ENCODE measurements at regions not wholly inside any gene's neighbourhood (a gene's known extent, or its start where the extent isn't known, plus 50 kb on each side); places are given as distances from the start of the nearest gene placed in this dataset.
"Not testable (repeated sequence)": the region's sequence is repeated elsewhere in the genome, so short reads cannot be mapped to it uniquely, and the experiment has no call there.

DNA sequence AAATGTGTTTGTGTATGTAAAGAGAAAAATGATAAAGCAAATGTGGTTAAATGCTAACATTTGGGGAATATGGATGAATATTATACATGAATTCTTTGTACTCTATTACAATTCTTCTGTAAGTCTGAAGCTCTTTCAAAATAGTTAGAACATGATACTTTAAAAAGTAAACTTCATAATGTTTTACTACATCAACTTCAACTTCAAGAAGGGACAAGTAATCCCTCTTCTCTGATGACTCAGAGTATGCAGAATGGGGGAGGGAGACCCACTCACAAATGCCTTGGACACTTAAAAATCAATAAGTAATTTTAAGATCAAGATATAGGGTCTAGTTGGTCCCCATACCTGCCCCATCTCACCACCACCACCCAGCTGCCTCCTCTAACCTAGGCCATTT lies 162.4 kb downstream of the ESM1 start:
- no peak for DNase-seq (ENCODE audit: low read depth in 3 of 3, low spot score in 1 of 3)

DNA sequence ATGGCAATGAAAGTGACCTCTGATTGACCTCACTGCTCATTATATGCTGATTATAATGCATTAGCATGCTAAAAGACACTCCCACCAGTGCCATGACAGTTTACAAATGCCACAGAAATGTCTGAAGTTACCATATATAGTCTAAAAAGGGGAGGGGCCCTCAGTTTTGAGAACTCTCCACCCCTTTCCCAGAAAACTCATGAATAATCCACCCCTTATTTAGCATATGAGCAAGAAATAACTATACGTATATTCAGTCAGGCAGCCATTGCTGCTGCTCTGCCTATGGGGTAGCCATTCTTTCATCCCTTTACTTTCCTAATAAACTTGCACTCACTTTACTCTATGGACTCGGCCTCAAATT lies 163.1 kb downstream of the ESM1 start:
- DNase-seq (ENCODE audit: low read depth in 3 of 3, low spot score in 1 of 3) = no peak

DNA sequence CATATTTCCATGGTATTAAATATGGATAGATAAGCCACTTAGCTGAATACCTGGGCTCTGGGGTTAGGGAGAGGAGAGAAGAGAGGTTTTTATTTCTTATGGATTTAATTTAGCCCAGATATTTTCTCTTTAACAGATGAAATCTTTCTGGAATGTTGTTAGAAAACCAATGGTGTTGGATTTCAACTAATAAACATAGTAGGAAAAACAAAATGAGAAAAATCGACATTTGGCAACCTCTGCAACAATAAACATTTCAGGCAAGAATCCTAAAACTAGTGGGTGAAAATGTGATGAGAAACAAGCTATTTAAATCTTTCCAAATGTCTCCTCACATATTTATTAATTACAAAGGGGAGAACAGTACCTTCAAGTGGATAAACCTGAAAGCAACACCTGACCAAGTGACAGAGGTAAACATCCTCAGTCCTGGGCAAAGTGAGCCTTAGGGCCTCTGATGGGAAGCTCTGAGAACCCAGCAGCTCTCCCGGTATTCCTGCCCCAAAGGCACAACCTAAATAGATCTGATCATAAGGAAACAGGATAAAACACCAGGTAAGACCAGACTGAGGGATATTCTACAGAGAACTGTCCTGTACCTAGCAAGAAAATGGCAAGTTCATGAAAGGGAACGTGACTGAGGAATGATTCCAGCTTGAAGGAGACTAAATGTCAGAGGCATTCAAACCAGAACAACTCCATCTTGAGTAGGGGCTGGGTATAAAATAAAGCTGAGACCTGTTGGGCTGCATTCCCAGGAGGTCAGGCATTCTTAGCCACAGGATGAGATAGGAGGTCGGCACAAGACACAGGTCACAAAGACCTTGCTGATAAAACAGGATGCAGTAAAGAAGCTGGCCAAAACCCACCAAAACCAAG lies 163.7 kb downstream of the ESM1 start:
- no peak for DNase-seq (ENCODE audit: low read depth in 3 of 3, low spot score in 1 of 3)

DNA sequence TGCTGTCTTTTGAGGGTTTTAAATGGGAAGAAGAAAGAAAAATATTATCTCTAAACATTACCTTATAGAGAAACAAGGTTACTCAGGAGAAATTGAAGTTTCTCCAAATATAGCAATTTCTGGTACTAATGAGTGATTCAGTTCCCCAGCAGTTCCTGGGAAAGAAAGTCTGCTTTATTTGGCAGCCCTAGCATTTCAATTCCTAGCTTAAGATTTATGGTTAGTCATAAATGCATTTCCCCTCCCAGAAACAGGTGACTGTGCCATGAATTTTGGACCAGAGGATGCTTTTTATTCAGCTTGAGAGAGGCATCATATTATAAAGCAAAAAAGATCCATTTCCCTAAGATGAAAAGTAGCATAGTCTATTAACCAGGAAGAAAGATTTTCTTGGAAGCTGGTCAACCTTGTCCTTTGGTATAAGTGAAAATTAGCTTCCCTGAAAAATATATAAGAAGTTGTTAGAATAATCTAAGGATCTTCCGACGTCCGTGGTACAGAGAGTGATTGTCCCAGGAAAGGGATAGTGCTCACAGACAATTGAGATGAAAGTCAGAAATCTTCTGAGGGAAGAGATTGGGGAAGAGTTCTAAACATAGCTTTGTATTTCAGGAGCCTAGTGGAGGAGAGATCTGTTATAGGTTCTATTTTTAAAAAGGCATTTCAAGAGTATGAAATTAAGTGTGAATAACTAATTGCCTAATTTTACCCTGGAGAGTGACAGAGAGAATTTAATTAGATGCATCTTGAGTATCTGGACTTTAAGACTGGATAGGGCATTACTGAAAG lies 164.9 kb downstream of the ESM1 start:
- no peak for DNase-seq (ENCODE audit: low read depth in 3 of 3, low spot score in 1 of 3)

DNA sequence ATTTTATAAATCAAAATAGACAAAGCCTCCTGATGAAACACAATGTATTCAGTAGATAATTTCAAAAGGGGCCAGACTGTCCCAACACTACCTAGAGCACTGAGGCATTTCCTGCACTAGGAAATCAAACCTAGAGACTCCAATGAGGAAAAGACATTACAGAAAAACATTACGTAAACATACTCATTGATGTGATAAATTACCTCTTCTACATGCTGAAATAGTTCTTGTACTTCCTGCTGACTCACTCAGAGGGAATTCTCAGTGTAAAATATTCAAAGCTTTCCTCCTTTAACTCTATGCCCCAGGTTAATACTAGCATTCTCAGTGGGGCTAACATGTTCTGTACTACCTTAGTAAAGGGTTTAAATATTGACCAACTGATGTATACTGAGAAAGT lies 178.0 kb downstream of the ESM1 start:
- DNase-seq (ENCODE audit: low read depth in 3 of 3, low spot score in 1 of 3) = no peak

DNA sequence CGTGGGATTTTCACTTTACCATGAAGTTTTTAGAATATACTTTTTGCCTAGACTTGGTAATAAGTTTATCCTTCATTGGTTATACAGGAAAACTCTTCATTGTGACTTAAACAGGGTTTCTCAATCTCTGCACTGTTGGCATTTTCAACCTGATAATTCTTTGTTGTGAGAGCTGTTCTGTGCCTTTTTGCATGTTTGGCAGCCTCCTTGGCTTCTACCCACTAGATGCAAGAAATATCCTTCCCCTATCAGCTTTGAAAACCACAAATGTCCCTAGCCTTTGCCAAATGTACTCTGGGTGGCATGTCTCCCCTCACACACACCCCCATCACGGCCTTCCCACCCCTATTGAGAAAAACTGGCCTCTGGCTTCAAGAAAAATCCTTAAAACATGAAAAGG lies 180.9 kb downstream of the ESM1 start:
- no peak for DNase-seq (ENCODE audit: low read depth in 3 of 3, low spot score in 1 of 3)

DNA sequence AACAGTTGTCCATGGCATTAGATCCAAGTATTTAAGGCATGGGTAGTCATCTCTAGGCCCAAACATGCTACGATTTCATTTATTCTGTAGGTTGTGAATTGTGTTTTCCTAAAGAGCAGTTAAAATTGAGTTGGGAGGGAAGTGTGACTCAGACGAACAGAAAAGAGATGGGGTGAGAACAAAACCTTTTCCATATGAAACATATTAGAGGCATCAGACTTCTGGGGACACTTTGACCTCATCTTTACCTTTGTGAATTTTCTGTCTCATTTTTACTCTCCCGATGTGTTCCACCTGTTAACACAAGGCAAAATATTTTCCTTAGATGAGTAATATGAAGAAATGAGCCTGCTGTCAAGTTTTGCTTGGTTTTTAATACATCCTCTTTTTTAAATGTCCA lies 181.3 kb downstream of the ESM1 start:
- no peak for DNase-seq (ENCODE audit: low read depth in 3 of 3, low spot score in 1 of 3)

DNA sequence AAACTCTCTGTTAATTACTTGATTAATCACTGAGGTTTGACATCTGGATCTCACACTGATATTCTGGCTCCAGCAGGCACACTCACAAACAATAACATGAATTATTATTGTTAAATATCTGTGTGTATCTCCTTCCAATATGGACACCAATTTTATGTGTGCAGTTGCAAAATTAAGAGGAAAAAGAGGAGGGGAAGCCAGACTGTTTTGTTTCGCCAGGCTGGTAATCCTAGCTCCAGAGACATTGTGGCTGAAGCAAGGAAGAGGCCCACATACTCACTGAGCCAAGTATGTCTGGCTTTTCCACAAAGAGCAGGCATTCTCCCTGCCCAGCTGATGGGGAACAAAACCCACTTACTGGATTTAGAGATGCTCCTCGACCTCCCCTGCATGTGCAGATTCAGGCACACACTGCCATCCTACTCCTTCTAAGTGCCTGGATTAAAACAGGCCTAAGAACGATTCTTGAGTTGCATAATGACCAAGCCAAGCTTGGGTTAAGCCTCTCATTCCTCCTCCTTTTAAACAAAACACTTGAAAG lies 181.9 kb downstream of the ESM1 start:
- DNase-seq (ENCODE audit: low read depth in 3 of 3, low spot score in 1 of 3) = no peak

DNA sequence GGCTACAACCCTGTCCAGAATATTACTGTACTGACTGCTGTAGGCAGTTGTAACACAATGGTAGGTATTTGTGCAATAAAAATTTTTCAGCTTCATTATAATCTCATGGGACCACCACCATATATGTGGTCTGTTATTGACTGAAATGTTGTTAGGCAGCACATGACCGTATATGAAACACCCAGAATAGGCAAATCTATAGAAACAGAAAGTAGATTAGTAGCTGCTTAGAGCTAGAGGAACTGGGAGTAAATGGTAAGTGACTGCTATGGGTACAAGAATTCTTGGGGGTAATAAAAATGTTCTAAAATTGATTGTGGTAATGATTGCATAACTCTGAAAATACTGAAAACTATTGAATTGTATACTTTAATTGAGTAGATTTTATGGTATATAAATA lies 185.7 kb downstream of the ESM1 start:
- DNase-seq (ENCODE audit: low read depth in 3 of 3, low spot score in 1 of 3) = no peak

DNA sequence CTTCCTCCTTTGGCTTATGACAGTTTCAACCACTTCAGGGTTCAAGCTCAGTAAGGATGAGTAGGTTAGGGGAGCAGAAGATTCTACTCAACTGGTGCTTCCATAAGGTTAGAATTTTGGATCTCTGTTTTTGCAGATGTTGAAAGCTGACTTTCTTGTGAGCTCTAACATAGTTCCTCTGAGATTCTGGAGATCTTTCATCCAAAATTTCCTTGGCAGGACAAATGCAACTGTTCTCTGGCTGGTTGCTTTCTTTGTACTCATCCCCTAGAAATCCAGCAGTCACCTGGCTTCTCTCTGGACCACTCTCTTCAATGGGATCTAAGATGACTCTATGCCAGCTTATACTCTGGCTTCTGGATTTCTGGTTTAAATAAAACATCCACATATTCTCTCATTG lies 189.6 kb downstream of the ESM1 start:
- DNase-seq (ENCODE audit: low read depth in 3 of 3, low spot score in 1 of 3) = no peak

DNA sequence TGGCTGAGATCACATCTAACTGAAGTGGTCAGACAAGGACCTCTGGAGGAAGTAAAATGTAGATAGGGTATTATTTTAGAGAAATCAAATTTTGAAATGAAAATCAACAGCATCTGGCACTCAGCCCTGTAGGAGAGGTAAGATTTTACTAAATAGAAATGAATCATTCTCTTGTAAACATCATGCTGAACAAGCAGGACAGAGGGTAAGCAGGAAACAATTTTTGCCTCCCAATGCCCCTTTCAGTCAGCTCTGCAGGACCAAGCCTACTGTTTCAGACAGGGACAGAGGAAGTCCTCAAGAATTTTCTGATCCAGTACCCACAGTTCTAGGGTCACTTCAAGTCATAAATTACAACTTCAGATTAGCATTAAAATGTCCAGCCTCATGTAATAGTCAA lies 190.1 kb downstream of the ESM1 start:
- DNase-seq (ENCODE audit: low read depth in 3 of 3, low spot score in 1 of 3) = no peak

DNA sequence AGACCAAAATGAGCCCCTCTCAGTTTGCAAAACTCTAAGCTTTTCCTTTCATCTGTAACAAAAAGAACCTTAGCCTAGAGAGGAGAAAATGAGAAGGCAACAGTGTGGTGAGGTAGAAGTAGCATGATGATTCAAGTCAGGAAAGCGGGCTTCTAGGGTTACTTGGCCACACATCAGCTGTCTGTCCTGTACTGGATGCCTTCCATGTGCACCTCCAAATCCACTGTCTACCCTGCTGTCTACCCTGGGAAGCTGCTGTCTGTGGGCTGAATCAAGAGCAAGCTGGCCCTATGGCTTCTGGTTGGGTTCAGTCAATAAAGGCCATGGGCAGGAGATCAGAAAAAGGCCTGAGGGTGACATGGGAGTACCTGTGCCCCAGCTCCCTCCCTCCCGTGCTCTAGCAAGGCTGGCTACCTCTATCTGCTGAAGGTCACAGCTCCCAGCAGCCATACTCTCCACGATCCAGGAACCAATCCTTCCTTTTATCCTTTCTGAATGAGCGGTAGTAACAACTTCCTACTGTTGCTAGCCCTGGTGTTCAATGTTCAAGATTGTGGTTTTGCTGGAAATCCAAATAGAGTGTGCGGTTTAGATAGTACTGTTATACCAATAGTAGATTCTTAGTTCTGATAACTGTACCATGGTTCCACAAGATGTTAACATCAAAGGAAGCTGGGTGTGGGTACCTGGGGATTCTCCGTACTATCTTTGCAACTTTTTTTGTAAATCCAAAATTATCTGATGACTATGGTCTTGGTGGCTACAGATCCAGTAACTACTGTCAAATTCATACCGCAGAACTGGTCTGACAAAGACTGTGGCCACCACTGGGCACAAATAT lies 191.0 kb downstream of the ESM1 start:
- DNase-seq (ENCODE audit: low read depth in 3 of 3, low spot score in 1 of 3) = no peak

DNA sequence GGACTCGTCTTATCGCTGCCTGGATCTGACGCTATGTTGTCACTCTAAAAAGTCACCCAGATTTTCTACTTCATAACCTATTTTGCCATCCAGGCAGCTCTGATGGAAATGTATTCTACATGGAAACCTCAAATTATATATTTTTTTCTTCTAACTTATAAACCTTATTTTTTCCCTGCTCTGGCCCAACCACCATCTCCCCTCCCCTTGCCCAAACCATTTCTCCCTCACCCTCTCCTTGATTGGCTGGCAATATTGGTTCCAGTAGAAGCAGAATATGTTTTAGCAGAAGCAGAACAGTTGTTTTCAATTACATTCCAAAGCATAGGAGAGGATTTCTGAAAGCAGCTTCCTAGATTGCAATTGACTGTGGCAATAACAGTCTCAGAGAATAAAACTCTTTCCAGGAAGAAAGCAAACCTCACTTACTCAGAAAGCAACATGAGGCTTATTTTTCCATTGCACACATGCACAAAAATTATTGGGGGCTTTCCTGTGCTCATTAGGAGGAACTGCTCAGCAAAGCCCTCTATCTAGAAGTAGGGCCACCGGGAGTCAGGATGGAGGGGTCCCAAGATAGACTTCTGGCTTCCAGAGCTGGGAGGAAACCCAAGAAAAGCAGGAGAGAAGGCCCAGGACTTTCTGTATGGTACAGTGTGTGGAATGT lies 191.8 kb downstream of the ESM1 start:
- DNase-seq (ENCODE audit: low read depth in 3 of 3, low spot score in 1 of 3) = no peak

DNA sequence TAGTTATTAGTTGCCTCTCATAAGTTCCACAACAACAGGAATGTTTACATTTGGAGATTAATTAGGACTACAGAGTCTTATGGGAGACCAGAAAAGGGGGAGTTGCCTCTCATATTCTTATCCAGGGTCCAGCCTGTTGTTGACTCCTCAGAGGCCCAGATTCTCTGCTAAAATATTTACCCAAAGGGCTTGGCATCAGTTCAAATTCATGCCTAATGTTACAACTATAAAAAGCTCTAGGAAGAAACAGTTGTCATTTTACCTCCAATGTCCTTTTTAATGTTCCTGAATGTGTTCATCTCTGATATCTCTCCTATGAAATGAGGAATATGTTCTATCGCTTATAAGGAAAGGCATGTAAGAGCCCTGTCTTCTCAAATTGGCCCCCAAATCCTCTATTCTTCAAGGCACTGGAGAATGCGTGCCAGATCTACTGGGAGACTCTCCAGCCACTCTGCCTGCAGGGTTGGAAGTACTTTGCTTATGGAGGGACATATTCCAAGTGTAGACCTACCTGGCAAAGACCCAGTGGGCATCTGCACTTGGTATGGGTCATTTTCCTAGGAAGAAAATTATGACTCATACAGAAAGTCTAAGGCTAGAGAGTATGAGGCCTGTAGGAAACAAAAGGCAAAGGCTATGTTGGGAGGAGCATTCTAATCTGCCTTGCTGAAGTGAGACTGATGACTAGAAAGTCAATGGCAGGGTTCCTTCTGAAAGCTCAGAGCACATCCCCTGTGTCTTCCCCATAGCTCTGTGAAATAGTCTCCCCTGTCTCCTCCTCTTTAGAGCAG lies 192.6 kb downstream of the ESM1 start:
- no peak for DNase-seq (ENCODE audit: low read depth in 3 of 3, low spot score in 1 of 3)

DNA sequence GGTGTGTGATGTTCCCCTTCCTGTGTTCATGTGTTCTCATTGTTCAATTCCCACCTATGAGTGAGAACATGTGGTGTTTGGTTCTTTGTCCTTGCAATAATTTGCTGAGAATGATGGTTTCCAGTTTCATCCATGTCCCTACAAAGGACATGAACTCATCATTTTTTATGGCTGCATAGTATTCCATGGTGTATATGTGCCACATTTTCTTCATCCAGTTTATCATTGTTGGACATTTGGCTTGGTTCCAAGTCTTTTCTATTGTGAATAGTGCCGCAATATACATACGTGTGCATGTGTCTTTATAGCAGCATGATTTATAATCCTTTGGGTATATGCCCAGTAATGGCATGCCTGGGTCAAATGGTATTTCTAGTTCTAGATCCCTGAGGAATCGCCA lies 197.5 kb downstream of the ESM1 start:
- not testable (repeated sequence) for DNase-seq (ENCODE audit: low read depth in 3 of 3, low spot score in 1 of 3)

DNA sequence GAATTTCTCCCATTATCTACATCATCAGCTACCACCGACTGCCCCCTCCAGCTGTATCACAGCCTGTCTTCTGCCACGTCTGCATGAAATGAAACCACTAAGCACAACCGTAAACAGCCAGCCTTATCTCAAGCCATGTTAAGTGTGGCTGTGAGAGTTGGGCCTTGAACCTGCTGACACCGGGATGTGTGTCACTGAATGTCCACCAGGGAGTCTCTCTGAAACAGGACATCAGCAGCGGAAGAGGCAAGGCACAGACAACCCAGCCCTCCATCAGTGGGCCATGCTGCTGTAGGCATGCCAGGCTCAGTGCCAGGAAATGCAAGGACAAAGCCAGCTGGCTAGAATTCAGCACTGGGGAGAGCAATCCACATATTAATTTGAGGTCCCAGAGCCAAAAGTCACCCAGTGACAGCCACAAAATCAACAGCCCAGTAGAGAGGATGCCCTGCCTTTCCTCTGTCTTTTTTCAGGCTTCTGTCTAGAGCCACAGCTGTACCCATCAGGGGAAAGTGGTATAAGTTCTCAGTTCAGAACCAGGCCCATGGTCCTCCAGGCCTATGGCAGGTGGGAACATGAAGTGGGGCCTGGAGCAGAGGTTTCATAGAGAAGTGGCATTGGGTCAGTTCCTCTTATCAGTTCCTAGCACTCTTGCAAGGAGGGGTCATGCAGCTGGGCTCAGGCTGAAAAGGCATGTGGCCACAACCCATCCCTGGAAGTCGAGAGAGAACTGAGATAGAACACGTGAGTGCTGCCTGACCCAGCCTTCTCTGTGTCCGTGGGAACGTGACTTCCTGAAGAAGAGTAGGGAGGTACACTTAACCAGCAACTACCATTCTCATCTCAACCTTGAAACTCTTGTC lies 199.4 kb downstream of the ESM1 start:
- DNase-seq (ENCODE audit: low read depth in 3 of 3, low spot score in 1 of 3) = no peak

DNA sequence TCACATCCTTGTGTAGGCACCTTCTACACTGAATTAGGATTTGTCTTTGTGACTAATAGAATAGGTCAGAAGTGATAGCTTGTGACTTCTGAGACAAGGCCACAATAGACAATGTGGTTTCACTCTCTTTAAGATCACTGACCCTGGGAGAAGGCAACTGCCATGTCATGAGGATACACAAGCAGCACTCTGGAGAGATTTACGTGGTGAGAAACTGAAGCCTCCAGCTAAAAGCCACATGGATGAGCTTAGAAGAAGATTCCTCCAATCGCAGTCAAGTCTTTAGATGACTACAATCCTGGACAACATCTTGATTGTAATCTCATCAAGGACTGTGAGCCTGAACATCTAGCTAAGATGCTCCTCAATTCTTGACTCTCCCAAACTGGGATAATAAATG lies 206.6 kb downstream of the ESM1 start:
- DNase-seq (ENCODE audit: low read depth in 3 of 3, low spot score in 1 of 3) = no peak

DNA sequence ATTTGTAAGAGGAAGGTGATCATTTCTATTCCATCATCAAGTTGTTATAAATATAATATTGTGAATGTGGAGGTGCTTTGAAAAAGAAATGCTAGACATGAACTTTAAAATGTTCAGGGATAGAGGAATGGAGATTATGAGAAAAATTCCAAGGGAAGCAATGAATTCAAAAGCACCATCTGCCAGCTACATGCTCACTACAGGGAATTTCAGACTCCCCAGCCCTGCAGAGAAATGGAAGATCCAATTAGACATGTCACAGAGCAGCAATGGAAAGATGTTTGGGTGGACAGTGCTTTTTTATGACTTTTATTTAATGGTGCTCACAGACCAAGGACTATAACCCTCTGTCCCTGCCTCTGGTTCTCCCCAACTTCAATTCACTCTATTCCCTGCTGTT lies 209.7 kb downstream of the ESM1 start:
- DNase-seq (ENCODE audit: low read depth in 3 of 3, low spot score in 1 of 3) = no peak

Measured in stimulated activated CD4-positive, alpha-beta T cell treated with anti-CD3 and anti-CD28 coated beads, TNF-alpha, amount 100 ng/mL, for 1 hour (primary cell).